ENCODE measurements at regions not wholly inside any gene's neighbourhood (a gene's known extent, or its start where the extent isn't known, plus 50 kb on each side); places are given as distances from the start of the nearest gene placed in this dataset.

DNA sequence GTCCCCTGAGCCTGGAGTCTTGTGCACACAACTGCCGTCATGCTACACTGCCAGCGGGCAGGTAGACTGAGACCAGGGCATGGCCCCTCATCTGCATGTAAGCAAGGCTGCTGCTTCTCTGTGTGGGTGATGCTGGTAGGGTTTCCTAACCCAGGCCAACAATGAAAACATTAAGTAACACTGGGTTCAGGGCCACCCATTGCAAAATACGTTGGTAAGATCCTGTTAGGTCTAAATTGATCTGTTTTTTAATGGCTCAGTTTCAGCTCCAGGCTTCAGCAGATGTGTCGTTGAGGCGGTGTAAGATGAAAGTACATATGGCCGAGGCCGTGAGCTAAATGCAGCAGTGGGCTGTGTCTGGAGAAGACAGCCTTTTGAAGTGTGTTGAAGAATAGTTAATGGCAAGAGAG is 383.4 kb downstream of the IRS2 start:
- TF ChIP-seq, protein P1, sequence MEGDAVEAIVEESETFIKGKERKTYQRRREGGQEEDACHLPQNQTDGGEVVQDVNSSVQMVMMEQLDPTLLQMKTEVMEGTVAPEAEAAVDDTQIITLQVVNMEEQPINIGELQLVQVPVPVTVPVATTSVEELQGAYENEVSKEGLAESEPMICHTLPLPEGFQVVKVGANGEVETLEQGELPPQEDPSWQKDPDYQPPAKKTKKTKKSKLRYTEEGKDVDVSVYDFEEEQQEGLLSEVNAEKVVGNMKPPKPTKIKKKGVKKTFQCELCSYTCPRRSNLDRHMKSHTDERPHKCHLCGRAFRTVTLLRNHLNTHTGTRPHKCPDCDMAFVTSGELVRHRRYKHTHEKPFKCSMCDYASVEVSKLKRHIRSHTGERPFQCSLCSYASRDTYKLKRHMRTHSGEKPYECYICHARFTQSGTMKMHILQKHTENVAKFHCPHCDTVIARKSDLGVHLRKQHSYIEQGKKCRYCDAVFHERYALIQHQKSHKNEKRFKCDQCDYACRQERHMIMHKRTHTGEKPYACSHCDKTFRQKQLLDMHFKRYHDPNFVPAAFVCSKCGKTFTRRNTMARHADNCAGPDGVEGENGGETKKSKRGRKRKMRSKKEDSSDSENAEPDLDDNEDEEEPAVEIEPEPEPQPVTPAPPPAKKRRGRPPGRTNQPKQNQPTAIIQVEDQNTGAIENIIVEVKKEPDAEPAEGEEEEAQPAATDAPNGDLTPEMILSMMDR (tag by site-specific recombination; IDR thresholded peaks at IDR 0.05) = no peak
- no peak for TF ChIP-seq ZBTB48 (tag by site-specific recombination; IDR thresholded peaks at IDR 0.05)
- TF ChIP-seq OSR2 (tag by site-specific recombination; IDR thresholded peaks at IDR 0.05) = no peak
- TF ChIP-seq, protein P2, sequence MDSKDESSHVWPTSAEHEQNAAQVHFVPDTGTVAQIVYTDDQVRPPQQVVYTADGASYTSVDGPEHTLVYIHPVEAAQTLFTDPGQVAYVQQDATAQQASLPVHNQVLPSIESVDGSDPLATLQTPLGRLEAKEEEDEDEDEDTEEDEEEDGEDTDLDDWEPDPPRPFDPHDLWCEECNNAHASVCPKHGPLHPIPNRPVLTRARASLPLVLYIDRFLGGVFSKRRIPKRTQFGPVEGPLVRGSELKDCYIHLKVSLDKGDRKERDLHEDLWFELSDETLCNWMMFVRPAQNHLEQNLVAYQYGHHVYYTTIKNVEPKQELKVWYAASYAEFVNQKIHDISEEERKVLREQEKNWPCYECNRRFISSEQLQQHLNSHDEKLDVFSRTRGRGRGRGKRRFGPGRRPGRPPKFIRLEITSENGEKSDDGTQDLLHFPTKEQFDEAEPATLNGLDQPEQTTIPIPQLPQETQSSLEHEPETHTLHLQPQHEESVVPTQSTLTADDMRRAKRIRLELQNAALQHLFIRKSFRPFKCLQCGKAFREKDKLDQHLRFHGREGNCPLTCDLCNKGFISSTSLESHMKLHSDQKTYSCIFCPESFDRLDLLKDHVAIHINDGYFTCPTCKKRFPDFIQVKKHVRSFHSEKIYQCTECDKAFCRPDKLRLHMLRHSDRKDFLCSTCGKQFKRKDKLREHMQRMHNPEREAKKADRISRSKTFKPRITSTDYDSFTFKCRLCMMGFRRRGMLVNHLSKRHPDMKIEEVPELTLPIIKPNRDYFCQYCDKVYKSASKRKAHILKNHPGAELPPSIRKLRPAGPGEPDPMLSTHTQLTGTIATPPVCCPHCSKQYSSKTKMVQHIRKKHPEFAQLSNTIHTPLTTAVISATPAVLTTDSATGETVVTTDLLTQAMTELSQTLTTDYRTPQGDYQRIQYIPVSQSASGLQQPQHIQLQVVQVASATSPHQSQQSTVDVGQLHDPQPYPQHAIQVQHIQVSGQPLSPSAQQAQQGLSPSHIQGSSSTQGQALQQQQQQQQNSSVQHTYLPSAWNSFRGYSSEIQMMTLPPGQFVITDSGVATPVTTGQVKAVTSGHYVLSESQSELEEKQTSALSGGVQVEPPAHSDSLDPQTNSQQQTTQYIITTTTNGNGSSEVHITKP (tag by site-specific recombination; IDR thresholded peaks at IDR 0.05) = no peak
- no peak for TF ChIP-seq ZNF785 (tag by site-specific recombination; IDR thresholded peaks at IDR 0.05)
- no peak for TF ChIP-seq ZNF707 (tag by site-specific recombination; IDR thresholded peaks at IDR 0.05)
- no peak for TF ChIP-seq ZNF830 (tag by site-specific recombination; IDR thresholded peaks at IDR 0.05; ENCODE audit: low read depth)
- TF ChIP-seq SP7 (tag by site-specific recombination; IDR thresholded peaks at IDR 0.05) = no peak
- TF ChIP-seq, protein P3, sequence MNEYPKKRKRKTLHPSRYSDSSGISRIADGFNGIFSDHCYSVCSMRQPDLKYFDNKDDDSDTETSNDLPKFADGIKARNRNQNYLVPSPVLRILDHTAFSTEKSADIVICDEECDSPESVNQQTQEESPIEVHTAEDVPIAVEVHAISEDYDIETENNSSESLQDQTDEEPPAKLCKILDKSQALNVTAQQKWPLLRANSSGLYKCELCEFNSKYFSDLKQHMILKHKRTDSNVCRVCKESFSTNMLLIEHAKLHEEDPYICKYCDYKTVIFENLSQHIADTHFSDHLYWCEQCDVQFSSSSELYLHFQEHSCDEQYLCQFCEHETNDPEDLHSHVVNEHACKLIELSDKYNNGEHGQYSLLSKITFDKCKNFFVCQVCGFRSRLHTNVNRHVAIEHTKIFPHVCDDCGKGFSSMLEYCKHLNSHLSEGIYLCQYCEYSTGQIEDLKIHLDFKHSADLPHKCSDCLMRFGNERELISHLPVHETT (tag by site-specific recombination; IDR thresholded peaks at IDR 0.05) = no peak
- no peak for TF ChIP-seq ZNF112 (tag by site-specific recombination; IDR thresholded peaks at IDR 0.05)
- TF ChIP-seq ZNF658 (tag by site-specific recombination; IDR thresholded peaks at IDR 0.05) = no peak
